Neural cell (in vitro differentiated cells): ENCODE measurements at regions not wholly inside any gene's neighbourhood (a gene's known extent, or its start where the extent isn't known, plus 50 kb on each side); places are given as distances from the start of the nearest gene placed in this dataset.

ENCODE experiments used
- H2AFZ ChIP-seq: fragments of 200-600, 300-800 bp; sonication (generic), shearing (Covaris generic); 2 replicates; pipeline ENCODE4 v1.6.0; 2014; ENCODE audit warnings: low read depth, mild to moderate bottlenecking, antibody characterized with exemption, low read length, moderate library complexity
- H3F3A ChIP-seq: fragments of 200-600 bp; shearing (Covaris generic); 2 replicates; pipeline ENCODE4 v1.6.1; 2016; ENCODE audit warnings: mild to moderate bottlenecking, moderate library complexity, mixed read lengths, antibody characterized with exemption, low read length; ENCODE audit not compliant: insufficient read depth, poor library complexity, severe bottlenecking
- H3K27ac ChIP-seq: fragments of 200-600, 300-800 bp; sonication (generic), shearing (Covaris generic); 2 replicates; pipeline ENCODE4 v1.5.1; 2014; ENCODE audit warnings: mild to moderate bottlenecking, low read length, moderate library complexity
- H3K27me3 ChIP-seq: fragments of 300-800, 200-600 bp; sonication (generic), shearing (Covaris generic); 2 replicates; pipeline ENCODE4 v1.6.0; 2014; ENCODE audit warnings: mild to moderate bottlenecking, low read depth, low read length, moderate library complexity; ENCODE audit not compliant: insufficient read depth
- H3K36me3 ChIP-seq: fragments of 300-800, 200-600 bp; sonication (generic), shearing (Covaris generic); 2 replicates; pipeline ENCODE4 v1.5.1; 2014; ENCODE audit warnings: mild to moderate bottlenecking, antibody characterized with exemption, low read length, moderate library complexity; ENCODE audit not compliant: insufficient read depth
- H3K4me2 ChIP-seq: fragments of 300-800, 200-600 bp; sonication (generic), shearing (Covaris generic); 2 replicates; pipeline ENCODE4 v1.6.0; 2014; ENCODE audit warnings: mild to moderate bottlenecking, low read length
- H3K4me3 ChIP-seq: fragments of 300-800, 200-600 bp; sonication (generic), shearing (Covaris generic); 2 replicates; pipeline ENCODE4 v1.5.1; 2014; ENCODE audit warnings: mild to moderate bottlenecking, low read length, moderate library complexity
- H3K79me2 ChIP-seq: fragments of 200-600 bp; shearing (Covaris generic); replicated peaks from 2 replicates; pipeline ENCODE4 v1.6.0; 2014; ENCODE audit warnings: mild to moderate bottlenecking, low read length, moderate library complexity; ENCODE audit not compliant: insufficient read depth
- H3K9ac ChIP-seq: fragments of 300-800, 200-600 bp; sonication (generic), shearing (Covaris generic); 2 replicates; pipeline ENCODE4 v1.6.1; 2016; ENCODE audit warnings: mild to moderate bottlenecking, low read length, mixed read lengths
- H3K9me2 ChIP-seq: fragments of 200-600 bp; shearing (Covaris generic); 2 replicates; pipeline ENCODE4 v1.6.1; 2016; ENCODE audit warnings: mild to moderate bottlenecking, low read length, mixed read lengths; ENCODE audit not compliant: insufficient read depth
- H3K9me3 ChIP-seq: fragments of 200-600, 300-800 bp; sonication (generic), shearing (Covaris generic); 2 replicates; pipeline ENCODE4 v1.6.1; 2016; ENCODE audit warnings: mild to moderate bottlenecking, mixed run types, low read length, moderate library complexity, mixed read lengths
- H4K20me1 ChIP-seq: fragments of 200-600 bp; shearing (Covaris generic); 2 replicates; pipeline ENCODE4 v1.6.1; 2016; ENCODE audit warnings: mild to moderate bottlenecking, mixed run types; ENCODE audit not compliant: insufficient read depth
- EP300 ChIP-seq: fragments of 450-650 bp; conservative IDR thresholded peaks from 2 replicates; pipeline ENCODE4 v1.6.1; 2014; ENCODE audit warnings: antibody characterized with exemption, mild to moderate bottlenecking, moderate library complexity; ENCODE audit not compliant: poor library complexity, severe bottlenecking
- EZH2 ChIP-seq: fragments of 200-600, 300-800 bp; shearing (Covaris generic), sonication (generic); IDR thresholded peaks from 2 replicates; pipeline ENCODE4 v1.6.1; 2014; ENCODE audit warnings: antibody characterized with exemption, low read length, borderline replicate concordance, mild to moderate bottlenecking; ENCODE audit not compliant: insufficient read depth, poor library complexity, severe bottlenecking
- MXI1 ChIP-seq: fragments of 450-650 bp; conservative IDR thresholded peaks from 2 replicates; pipeline ENCODE4 v1.6.1; 2014; ENCODE audit warnings: antibody characterized with exemption, mild to moderate bottlenecking; ENCODE audit not compliant: poor library complexity, severe bottlenecking
- POLR2AphosphoS5 ChIP-seq: IDR thresholded peaks from 2 replicates; pipeline ENCODE4 v1.6.1; 2012
- RAD21 ChIP-seq: fragments of 450-650 bp; conservative IDR thresholded peaks from 2 replicates; pipeline ENCODE4 v1.6.1; 2014; ENCODE audit warnings: antibody characterized with exemption, mild to moderate bottlenecking, moderate library complexity
- SMC3 ChIP-seq: fragments of 450-650 bp; conservative IDR thresholded peaks from 2 replicates; pipeline ENCODE4 v1.6.1; 2014; ENCODE audit warnings: antibody characterized with exemption, mild to moderate bottlenecking, moderate library complexity; ENCODE audit not compliant: poor library complexity
- TAF1 ChIP-seq: IDR thresholded peaks from 2 replicates; pipeline ENCODE4 v1.6.1; 2012; ENCODE audit warnings: low read depth
- TF ChIP-seq, protein P1 (sequence below): IDR thresholded peaks from 2 replicates; pipeline ENCODE4 v1.6.1; 2012; ENCODE audit warnings: borderline replicate concordance
- TF ChIP-seq, protein P2 (sequence below): fragments of 450-650 bp; IDR thresholded peaks from 2 replicates; pipeline ENCODE4 v1.5.1; 2014; ENCODE audit warnings: antibody characterized with exemption, mild to moderate bottlenecking, moderate library complexity; ENCODE audit not compliant: poor library complexity, severe bottlenecking

DNA sequence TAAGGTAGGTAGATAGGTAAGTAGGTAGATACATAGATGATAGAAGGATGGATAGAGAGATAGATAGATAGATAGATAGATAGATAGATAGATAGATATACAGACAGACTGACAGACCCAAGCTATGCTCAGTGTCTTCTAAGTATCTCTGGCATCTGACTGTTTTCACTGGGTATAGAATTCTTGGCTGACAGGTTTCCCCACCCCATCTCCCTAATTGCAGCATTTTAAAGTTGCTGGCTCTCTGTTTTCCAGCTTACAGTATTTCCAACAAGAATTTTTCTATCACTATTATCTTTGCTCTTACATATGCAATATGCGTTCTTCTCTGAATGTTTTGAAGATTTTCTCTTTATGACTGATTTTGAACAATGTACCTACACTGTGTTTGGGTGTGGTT lies 328.7 kb downstream of the TCERG1L start:
- Histone ChIP-seq H3K9me2 (no peaks in the 10 kb centered on the region), H3K4me2 (no peak overlapping the region), H3K9me3 (no peaks in the 10 kb centered on the region), H3F3A (no peaks in the 10 kb centered on the region), H3K36me3 (no peaks in the 10 kb centered on the region), H3K27me3 (no peaks in the 10 kb centered on the region), H4K20me1 (no peaks in the 10 kb centered on the region), H3K27ac (no peak overlapping the region), H3K9ac (no peak overlapping the region), H3K4me3 (no peak overlapping the region), H3K79me2 (no peaks in the 10 kb centered on the region), H2AFZ (no peak overlapping the region)
- no peak for TF ChIP-seq SMC3
- TF ChIP-seq, protein P1, sequence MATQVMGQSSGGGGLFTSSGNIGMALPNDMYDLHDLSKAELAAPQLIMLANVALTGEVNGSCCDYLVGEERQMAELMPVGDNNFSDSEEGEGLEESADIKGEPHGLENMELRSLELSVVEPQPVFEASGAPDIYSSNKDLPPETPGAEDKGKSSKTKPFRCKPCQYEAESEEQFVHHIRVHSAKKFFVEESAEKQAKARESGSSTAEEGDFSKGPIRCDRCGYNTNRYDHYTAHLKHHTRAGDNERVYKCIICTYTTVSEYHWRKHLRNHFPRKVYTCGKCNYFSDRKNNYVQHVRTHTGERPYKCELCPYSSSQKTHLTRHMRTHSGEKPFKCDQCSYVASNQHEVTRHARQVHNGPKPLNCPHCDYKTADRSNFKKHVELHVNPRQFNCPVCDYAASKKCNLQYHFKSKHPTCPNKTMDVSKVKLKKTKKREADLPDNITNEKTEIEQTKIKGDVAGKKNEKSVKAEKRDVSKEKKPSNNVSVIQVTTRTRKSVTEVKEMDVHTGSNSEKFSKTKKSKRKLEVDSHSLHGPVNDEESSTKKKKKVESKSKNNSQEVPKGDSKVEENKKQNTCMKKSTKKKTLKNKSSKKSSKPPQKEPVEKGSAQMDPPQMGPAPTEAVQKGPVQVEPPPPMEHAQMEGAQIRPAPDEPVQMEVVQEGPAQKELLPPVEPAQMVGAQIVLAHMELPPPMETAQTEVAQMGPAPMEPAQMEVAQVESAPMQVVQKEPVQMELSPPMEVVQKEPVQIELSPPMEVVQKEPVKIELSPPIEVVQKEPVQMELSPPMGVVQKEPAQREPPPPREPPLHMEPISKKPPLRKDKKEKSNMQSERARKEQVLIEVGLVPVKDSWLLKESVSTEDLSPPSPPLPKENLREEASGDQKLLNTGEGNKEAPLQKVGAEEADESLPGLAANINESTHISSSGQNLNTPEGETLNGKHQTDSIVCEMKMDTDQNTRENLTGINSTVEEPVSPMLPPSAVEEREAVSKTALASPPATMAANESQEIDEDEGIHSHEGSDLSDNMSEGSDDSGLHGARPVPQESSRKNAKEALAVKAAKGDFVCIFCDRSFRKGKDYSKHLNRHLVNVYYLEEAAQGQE = no peak

DNA sequence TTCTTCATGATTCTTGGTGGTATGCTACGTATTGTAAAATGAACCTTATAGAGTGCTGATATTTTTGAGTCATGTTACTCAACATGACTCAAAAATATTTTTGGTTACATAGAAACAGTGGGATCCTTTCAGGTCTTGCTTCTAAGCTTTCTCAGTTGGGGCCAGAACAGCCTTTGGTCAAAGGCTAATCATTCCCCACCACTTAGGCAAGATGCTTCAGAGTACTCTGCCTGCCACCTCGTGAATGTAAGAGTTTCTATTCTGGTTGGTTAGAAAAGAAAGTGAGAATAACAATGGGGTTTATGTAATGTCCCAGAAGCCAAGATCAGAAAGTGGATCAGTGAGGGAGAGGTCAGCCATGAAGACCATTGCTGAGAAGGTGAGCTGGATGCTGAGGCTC lies 327.8 kb downstream of the TCERG1L start:
- H3K79me2 ChIP-seq = no peaks in the 10 kb centered on the region
- no peak overlapping the region for H2AFZ ChIP-seq
- no peaks in the 10 kb centered on the region for H4K20me1 ChIP-seq
- no peaks in the 10 kb centered on the region for H3K9me3 ChIP-seq
- no peak overlapping the region for H3K27ac ChIP-seq
- H3K27me3 ChIP-seq = no peaks in the 10 kb centered on the region
- no peaks in the 10 kb centered on the region for H3K36me3 ChIP-seq
- H3K9me2 ChIP-seq = no peaks in the 10 kb centered on the region
- H3K4me2 ChIP-seq = no peak overlapping the region
- no peak overlapping the region for H3K9ac ChIP-seq
- no peak for TF ChIP-seq RAD21
- TF ChIP-seq TAF1 = no peak
- TF ChIP-seq POLR2AphosphoS5 = no peak
- TF ChIP-seq, protein P1 = no peak
- TF ChIP-seq SMC3 = no peak
- TF ChIP-seq EZH2 = no peak
- no peak for TF ChIP-seq EP300
- TF ChIP-seq, protein P2, sequence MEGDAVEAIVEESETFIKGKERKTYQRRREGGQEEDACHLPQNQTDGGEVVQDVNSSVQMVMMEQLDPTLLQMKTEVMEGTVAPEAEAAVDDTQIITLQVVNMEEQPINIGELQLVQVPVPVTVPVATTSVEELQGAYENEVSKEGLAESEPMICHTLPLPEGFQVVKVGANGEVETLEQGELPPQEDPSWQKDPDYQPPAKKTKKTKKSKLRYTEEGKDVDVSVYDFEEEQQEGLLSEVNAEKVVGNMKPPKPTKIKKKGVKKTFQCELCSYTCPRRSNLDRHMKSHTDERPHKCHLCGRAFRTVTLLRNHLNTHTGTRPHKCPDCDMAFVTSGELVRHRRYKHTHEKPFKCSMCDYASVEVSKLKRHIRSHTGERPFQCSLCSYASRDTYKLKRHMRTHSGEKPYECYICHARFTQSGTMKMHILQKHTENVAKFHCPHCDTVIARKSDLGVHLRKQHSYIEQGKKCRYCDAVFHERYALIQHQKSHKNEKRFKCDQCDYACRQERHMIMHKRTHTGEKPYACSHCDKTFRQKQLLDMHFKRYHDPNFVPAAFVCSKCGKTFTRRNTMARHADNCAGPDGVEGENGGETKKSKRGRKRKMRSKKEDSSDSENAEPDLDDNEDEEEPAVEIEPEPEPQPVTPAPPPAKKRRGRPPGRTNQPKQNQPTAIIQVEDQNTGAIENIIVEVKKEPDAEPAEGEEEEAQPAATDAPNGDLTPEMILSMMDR = no peak
- TF ChIP-seq MXI1 = no peak
- H3F3A ChIP-seq = no peaks in the 10 kb centered on the region
- H3K4me3 ChIP-seq = no peak overlapping the region
